HepG2 (cell line): ENCODE measurements at regions not wholly inside any gene's neighbourhood (a gene's known extent, or its start where the extent isn't known, plus 50 kb on each side); places are given as distances from the start of the nearest gene placed in this dataset.

ENCODE experiments used
- ATAC-seq: fragments of 200-7000 bp; cut with Tn5 transposase; 3 replicates; pipeline ENCODE4 v1.9.1; 2020; ENCODE audit warnings: mild to moderate bottlenecking, moderate library complexity
- BruUV-seq: library from RNA; stranded (reverse); fragments of 400-500 nt; replicated peaks from 2 replicates; lab custom pipeline; 2021; lab: Mats Ljungman, UMichigan
- CTCF ChIA-PET: fragments of 300-600 bp; formaldehyde crosslinking; extraction: SDS; loops from one replicate; lab custom pipeline; 2021; ENCODE audit warnings: low total read pairs, inconsistent platforms, low intra/inter-chr PET ratio; lab: Yijun Ruan, JAX
- POLR2A ChIA-PET: fragments of 350-600 bp; sonication (Branson Sonifier 250); formaldehyde crosslinking; loops from one replicate; lab custom pipeline; 2020; ENCODE audit warnings: antibody characterized with exemption, inconsistent platforms; lab: Yijun Ruan, JAX
- DNase-seq: peaks from one replicate; pipeline ENCODE4 v3.0.0-alpha.2; 2015; ENCODE audit warnings: low spot score
- FAIRE-seq: peaks from 3 replicates; lab custom pipeline; 2011; peaks lifted over from hg19 to GRCh38; lab: Jason Lieb, UNC
- H2AFZ ChIP-seq: one replicate; pipeline ENCODE4 v1.6.1; 2011; ENCODE audit warnings: low read length, inconsistent platforms
- H3K27ac ChIP-seq: fragments of 300-600 bp; 3 replicates; pipeline ENCODE4 v1.8.0; 2011; ENCODE audit warnings: mixed run types, mild to moderate bottlenecking, mixed read lengths, low read length, inconsistent platforms; ENCODE audit not compliant: insufficient read depth; ENCODE audit errors: extremely low read length
- H3K27me3 ChIP-seq, 2 experiments: fragments of 200-600 bp in 1 of 2; 2 replicates in 1 of 2; 3 replicates in 1 of 2; pipeline versions ENCODE4 v1.6.0 to v1.8.0; 2011; ENCODE audit warnings: low read length in 2 of 2, mild to moderate bottlenecking in 2 of 2, moderate library complexity in 2 of 2, inconsistent platforms in 1 of 2; ENCODE audit not compliant: insufficient read depth in 2 of 2, control insufficient read depth in 1 of 2
- H3K36me3 ChIP-seq, 2 experiments: fragments of 200-600 bp in 1 of 2; replicated peaks in 1 of 2; 2 replicates in 1 of 2; 3 replicates in 1 of 2; pipeline versions ENCODE4 v1.5.1 to v1.8.0; 2011; ENCODE audit warnings: low read length in 2 of 2, inconsistent platforms in 1 of 2; ENCODE audit not compliant: insufficient read depth in 2 of 2, control insufficient read depth in 1 of 2
- H3K4me1 ChIP-seq: 2 replicates; pipeline ENCODE4 v1.5.1; 2012; ENCODE audit warnings: low read length, inconsistent platforms; ENCODE audit not compliant: insufficient read depth
- H3K4me2 ChIP-seq: 2 replicates; pipeline ENCODE4 v1.6.0; 2011; ENCODE audit warnings: low read depth, low read length, inconsistent platforms
- H3K4me3 ChIP-seq, 3 experiments: fragments of 200-600 bp in 1 of 3; sonication (generic), shearing (Covaris generic) in 1 of 3; replicated peaks in 1 of 3; 2 replicates each; pipeline ENCODE4 v1.5.1; 2011 to 2016; ENCODE audit warnings: low read length in 3 of 3, inconsistent platforms in 2 of 3, low read depth in 2 of 3, mild to moderate bottlenecking in 2 of 3, control low read depth in 1 of 3, mixed read lengths in 1 of 3; ENCODE audit not compliant: insufficient read depth in 1 of 3
- H3K79me2 ChIP-seq: one replicate; pipeline ENCODE4 v1.6.1; 2011; ENCODE audit warnings: low read length, inconsistent platforms; ENCODE audit not compliant: insufficient read depth
- H3K9ac ChIP-seq: 2 replicates; pipeline ENCODE4 v1.6.0; 2011; ENCODE audit warnings: mild to moderate bottlenecking, low read depth, low read length, inconsistent platforms; ENCODE audit not compliant: insufficient read depth
- H3K9me3 ChIP-seq: 2 replicates; pipeline ENCODE4 v1.5.1; 2012; ENCODE audit warnings: mild to moderate bottlenecking, low read length
- H4K20me1 ChIP-seq: 2 replicates; pipeline ENCODE4 v1.6.0; 2011; ENCODE audit warnings: inconsistent platforms, mild to moderate bottlenecking, low read length, moderate library complexity; ENCODE audit not compliant: insufficient read depth
- ADNP ChIP-seq: sonication (generic); formaldehyde crosslinking; IDR thresholded peaks from 2 replicates; pipeline ENCODE4 v1.4.0; 2020; ENCODE audit warnings: missing genetic modification reagents
- ATF1 ChIP-seq: IDR thresholded peaks from 2 replicates; pipeline ENCODE4 v1.6.1; 2016; ENCODE audit warnings: mild to moderate bottlenecking, control low read depth
- DNMT1 ChIP-seq: sonication (generic); formaldehyde crosslinking; IDR thresholded peaks from 2 replicates; pipeline ENCODE4 v1.5.1; 2020; ENCODE audit warnings: mild to moderate bottlenecking, missing genetic modification reagents
- JARID2 ChIP-seq: sonication (generic); formaldehyde crosslinking; IDR thresholded peaks from 2 replicates; pipeline ENCODE4 v1.8.1; 2023; ENCODE audit warnings: missing genetic modification reagents, inconsistent platforms; ENCODE audit not compliant: insufficient replicate concordance
- MTF1 ChIP-seq: sonication (generic); formaldehyde crosslinking; IDR thresholded peaks from 2 replicates; pipeline ENCODE4 v1.5.0; 2020; ENCODE audit warnings: missing genetic modification reagents
- NFIB ChIP-seq: sonication (generic); formaldehyde crosslinking; IDR thresholded peaks from 2 replicates; pipeline ENCODE4 v1.9.0; 2021; ENCODE audit warnings: missing genetic modification reagents, mild to moderate bottlenecking, borderline replicate concordance
- TBL1XR1 ChIP-seq: fragments of 150-350 bp; IDR thresholded peaks from 2 replicates; pipeline ENCODE4 v1.6.1; 2014; ENCODE audit warnings: borderline replicate concordance, low read length; ENCODE audit not compliant: partially characterized antibody
- ZBTB1 ChIP-seq: sonication (generic); formaldehyde crosslinking; IDR thresholded peaks from 2 replicates; pipeline ENCODE4 v1.4.0; 2020; ENCODE audit warnings: missing genetic modification reagents, borderline replicate concordance
- ZFX ChIP-seq: sonication (generic); formaldehyde crosslinking; IDR thresholded peaks from 2 replicates; pipeline ENCODE4 v1.4.0; 2020; ENCODE audit warnings: mild to moderate bottlenecking, low read depth, missing genetic modification reagents, moderate library complexity
- ZNF17 ChIP-seq: sonication (generic); formaldehyde crosslinking; IDR thresholded peaks from 2 replicates; pipeline ENCODE4 v1.5.0; 2020; ENCODE audit warnings: mild to moderate bottlenecking, missing genetic modification reagents
- ZNF331 ChIP-seq: sonication (generic); formaldehyde crosslinking; IDR thresholded peaks from 2 replicates; pipeline ENCODE4 v1.4.0; 2020; ENCODE audit warnings: missing genetic modification reagents
- ZNF354B ChIP-seq: sonication (generic); formaldehyde crosslinking; IDR thresholded peaks from 2 replicates; pipeline ENCODE4 v1.8.0; 2022; ENCODE audit warnings: mild to moderate bottlenecking, missing genetic modification reagents
- ZNF737 ChIP-seq: sonication (generic); formaldehyde crosslinking; IDR thresholded peaks from 2 replicates; pipeline ENCODE4 v1.5.0; 2020; ENCODE audit warnings: missing genetic modification reagents, mild to moderate bottlenecking, borderline replicate concordance
- ZNF850 ChIP-seq: sonication (generic); formaldehyde crosslinking; conservative IDR thresholded peaks from 2 replicates; pipeline ENCODE4 v1.9.0; 2021; ENCODE audit warnings: mild to moderate bottlenecking, missing genetic modification reagents
- WGBS: methylation state at CpG from one replicate; pipeline ENCODE4 v1.1.6; 2017; ENCODE audit warnings: low lambda C conversion rate; 5-methylcytosine and 5-hydroxymethylcytosine counted together
- in situ Hi-C: cut with HindIII; loops from 2 replicates; pipeline ENCODE4 v1.10.0; 2017; ENCODE audit warnings: low pct_unique_long_range_greater_than_20kb; ENCODE audit not compliant: extremely low pct_ligation_motif_present
- intact Hi-C: fragments of 100-400 bp; cut with micrococcal nuclease; formaldehyde crosslinking; loops from one replicate; pipeline ENCODE4 v1.10.0; 2022; ENCODE audit not compliant: unreplicated experiment
- TF ChIP-seq, protein P1 (sequence below): sonication (generic); formaldehyde crosslinking; IDR thresholded peaks from 2 replicates; pipeline ENCODE4 v1.4.0; 2020; ENCODE audit warnings: missing genetic modification reagents, mild to moderate bottlenecking, borderline replicate concordance
- TF ChIP-seq, protein P2 (sequence below): sonication (generic); formaldehyde crosslinking; IDR thresholded peaks from 2 replicates; pipeline ENCODE4 v1.9.0; 2021; ENCODE audit warnings: missing genetic modification reagents, mild to moderate bottlenecking, borderline replicate concordance
- TF ChIP-seq, protein P3 (sequence below): sonication (generic); formaldehyde crosslinking; IDR thresholded peaks from 2 replicates; pipeline ENCODE4 v1.4.0; 2020; ENCODE audit warnings: mild to moderate bottlenecking, missing genetic modification reagents
- TF ChIP-seq, protein P4 (sequence below): conservative IDR thresholded peaks from 2 replicates; pipeline ENCODE4 v1.6.1; 2018; ENCODE audit warnings: missing genetic modification reagents

GRCh38 chr2:133840761-133841160 lies 272.5 kb upstream of the NCKAP5 start (continued):
- TF ChIP-seq, protein P1, sequence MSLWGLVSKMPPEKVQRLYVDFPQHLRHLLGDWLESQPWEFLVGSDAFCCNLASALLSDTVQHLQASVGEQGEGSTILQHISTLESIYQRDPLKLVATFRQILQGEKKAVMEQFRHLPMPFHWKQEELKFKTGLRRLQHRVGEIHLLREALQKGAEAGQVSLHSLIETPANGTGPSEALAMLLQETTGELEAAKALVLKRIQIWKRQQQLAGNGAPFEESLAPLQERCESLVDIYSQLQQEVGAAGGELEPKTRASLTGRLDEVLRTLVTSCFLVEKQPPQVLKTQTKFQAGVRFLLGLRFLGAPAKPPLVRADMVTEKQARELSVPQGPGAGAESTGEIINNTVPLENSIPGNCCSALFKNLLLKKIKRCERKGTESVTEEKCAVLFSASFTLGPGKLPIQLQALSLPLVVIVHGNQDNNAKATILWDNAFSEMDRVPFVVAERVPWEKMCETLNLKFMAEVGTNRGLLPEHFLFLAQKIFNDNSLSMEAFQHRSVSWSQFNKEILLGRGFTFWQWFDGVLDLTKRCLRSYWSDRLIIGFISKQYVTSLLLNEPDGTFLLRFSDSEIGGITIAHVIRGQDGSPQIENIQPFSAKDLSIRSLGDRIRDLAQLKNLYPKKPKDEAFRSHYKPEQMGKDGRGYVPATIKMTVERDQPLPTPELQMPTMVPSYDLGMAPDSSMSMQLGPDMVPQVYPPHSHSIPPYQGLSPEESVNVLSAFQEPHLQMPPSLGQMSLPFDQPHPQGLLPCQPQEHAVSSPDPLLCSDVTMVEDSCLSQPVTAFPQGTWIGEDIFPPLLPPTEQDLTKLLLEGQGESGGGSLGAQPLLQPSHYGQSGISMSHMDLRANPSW (CRISPR knock-in tag), result no peak
- no peak for TF ChIP-seq ZNF17 (CRISPR knock-in tag)
- no peak for TF ChIP-seq JARID2 (CRISPR knock-in tag)
- no peak for TF ChIP-seq DNMT1 (CRISPR knock-in tag)
- TF ChIP-seq ATF1 (CRISPR knock-in tag), result no peak
- TF ChIP-seq, protein P2, sequence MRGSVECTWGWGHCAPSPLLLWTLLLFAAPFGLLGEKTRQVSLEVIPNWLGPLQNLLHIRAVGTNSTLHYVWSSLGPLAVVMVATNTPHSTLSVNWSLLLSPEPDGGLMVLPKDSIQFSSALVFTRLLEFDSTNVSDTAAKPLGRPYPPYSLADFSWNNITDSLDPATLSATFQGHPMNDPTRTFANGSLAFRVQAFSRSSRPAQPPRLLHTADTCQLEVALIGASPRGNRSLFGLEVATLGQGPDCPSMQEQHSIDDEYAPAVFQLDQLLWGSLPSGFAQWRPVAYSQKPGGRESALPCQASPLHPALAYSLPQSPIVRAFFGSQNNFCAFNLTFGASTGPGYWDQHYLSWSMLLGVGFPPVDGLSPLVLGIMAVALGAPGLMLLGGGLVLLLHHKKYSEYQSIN (CRISPR knock-in tag), result no peak

- FAIRE-seq, result no peak
- TF ChIP-seq MTF1 (CRISPR knock-in tag) (no peak), ZFX (CRISPR knock-in tag) (no peak), ZBTB1 (CRISPR knock-in tag) (no peak), NFIB (no peak), ZNF850 (CRISPR knock-in tag) (no peak), TBL1XR1 (no peak), ADNP (CRISPR knock-in tag) (no peak), ZNF354B (CRISPR knock-in tag) (no peak), ZNF737 (no peak), ZNF331 (no peak)
- TF ChIP-seq, protein P3, sequence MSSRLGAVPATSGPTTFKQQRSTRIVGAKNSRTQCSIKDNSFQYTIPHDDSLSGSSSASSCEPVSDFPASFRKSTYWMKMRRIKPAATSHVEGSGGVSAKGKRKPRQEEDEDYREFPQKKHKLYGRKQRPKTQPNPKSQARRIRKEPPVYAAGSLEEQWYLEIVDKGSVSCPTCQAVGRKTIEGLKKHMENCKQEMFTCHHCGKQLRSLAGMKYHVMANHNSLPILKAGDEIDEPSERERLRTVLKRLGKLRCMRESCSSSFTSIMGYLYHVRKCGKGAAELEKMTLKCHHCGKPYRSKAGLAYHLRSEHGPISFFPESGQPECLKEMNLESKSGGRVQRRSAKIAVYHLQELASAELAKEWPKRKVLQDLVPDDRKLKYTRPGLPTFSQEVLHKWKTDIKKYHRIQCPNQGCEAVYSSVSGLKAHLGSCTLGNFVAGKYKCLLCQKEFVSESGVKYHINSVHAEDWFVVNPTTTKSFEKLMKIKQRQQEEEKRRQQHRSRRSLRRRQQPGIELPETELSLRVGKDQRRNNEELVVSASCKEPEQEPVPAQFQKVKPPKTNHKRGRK, result no peak
- TF ChIP-seq, protein P4, sequence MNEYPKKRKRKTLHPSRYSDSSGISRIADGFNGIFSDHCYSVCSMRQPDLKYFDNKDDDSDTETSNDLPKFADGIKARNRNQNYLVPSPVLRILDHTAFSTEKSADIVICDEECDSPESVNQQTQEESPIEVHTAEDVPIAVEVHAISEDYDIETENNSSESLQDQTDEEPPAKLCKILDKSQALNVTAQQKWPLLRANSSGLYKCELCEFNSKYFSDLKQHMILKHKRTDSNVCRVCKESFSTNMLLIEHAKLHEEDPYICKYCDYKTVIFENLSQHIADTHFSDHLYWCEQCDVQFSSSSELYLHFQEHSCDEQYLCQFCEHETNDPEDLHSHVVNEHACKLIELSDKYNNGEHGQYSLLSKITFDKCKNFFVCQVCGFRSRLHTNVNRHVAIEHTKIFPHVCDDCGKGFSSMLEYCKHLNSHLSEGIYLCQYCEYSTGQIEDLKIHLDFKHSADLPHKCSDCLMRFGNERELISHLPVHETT (CRISPR knock-in tag), result no peak
These were observed 273.6 kb upstream of the NCKAP5 start for GRCh38 chr2:133841900-133842299.

More at GRCh38 chr2:133841900-133842299, 273.6 kb upstream of the NCKAP5 start:
- ATAC-seq, result no peak
- BruUV-seq, result no TSS peak
- intact Hi-C loops (loop anchor here (10.0 kb wide), 1 partner anchor 1577 kb away; no protein-coding TSS in a partner anchor), in situ Hi-C loops (loop anchor here (10.0 kb wide), 1 partner anchor 1187 kb away; no protein-coding TSS in a partner anchor)
- no peak overlapping the region for H2AFZ ChIP-seq
- H3K4me3 ChIP-seq, result no peak overlapping the region
- ChIA-PET POLR2A (no interaction called here), CTCF (no interaction called here)
- H4K20me1 ChIP-seq, result no peaks in the 10 kb centered on the region
- no peak for DNase-seq
- H3K27me3 ChIP-seq, result no peaks in the 10 kb centered on the region
- no peaks in the 10 kb centered on the region for H3K79me2 ChIP-seq
- no peaks in the 10 kb centered on the region for H3K36me3 ChIP-seq
- H3K4me2 ChIP-seq, result no peak overlapping the region
- H3K27ac ChIP-seq, result no peak overlapping the region
- H3K9me3 ChIP-seq, result no peaks in the 10 kb centered on the region
- WGBS, result 29% methylated on average over 4 of the region's 4 CpGs
- no peak overlapping the region for H3K9ac ChIP-seq
- no peaks in the 10 kb centered on the region for H3K4me1 ChIP-seq
